ENCODE measurements at regions not wholly inside any gene's neighbourhood (a gene's known extent, or its start where the extent isn't known, plus 50 kb on each side); places are given as distances from the start of the nearest gene placed in this dataset.

- Histone ChIP-seq H3K36me3 (ENCODE audit: control insufficient read depth, insufficient read depth, low read length) (no peaks in the 10 kb centered on the region), H3K27me3 (ENCODE audit: control insufficient read depth, insufficient read depth, low read length) (no peaks in the 10 kb centered on the region), H3K4me3 (ENCODE audit: low read depth, low read length) (no peak overlapping the region)
- TF ChIP-seq CTCF (IDR thresholded peaks at IDR 0.05; ENCODE audit: insufficient read depth, low read depth, low read length), result no peak
- no peak for DNase-seq (ENCODE audit: low read depth)
- ChIA-PET POLR2A (no interaction called here), CTCF (no interaction called here)
These were observed 244.2 kb downstream of the AUH start for GRCh38 chr9:91117474-91117891.

DNA sequence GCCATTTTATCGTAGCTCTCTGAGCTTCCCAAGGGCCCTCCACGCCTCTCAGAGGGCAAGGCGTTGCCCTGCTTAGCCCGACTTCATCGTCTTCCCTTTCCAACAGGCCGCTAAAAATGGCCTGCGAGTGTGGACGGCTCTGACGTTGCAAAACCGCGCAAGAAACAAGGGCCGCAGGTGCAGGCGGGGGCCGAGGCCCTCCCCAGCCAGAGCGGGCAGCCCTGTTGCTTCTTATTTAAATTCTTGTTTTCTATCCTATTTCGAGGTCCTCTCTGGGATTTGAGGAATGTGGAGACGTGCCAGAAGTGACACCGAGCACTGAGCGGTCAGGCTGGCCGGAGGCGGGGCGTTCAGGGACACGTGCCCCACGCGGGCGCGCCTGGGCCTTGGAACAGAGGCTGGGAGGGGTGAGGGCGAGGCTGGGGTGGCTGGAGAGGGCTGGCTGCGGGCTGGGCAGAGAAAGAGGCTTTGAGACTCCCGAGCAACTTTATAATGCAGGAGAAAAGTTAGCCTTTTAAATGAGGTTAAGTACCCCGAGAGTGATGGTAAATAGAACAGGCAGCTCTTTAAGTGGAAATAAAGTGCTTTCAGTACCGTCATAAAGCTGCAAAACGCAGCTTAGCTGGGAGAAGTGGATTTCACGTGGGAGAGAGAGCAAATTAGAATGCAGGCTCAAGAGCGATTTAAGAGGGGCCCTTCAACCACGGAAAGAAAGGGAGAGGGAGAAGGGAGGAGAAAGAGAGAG, 243.6 kb downstream of the AUH start:
- Histone ChIP-seq H3K4me3 (ENCODE audit: low read depth, low read length) (no peak overlapping the region), H3K36me3 (ENCODE audit: control insufficient read depth, insufficient read depth, low read length) (no peaks in the 10 kb centered on the region), H3K27me3 (ENCODE audit: control insufficient read depth, insufficient read depth, low read length) (no peaks in the 10 kb centered on the region)
- CTCF ChIA-PET, result no interaction called here
- TF ChIP-seq CTCF (IDR thresholded peaks at IDR 0.05; ENCODE audit: insufficient read depth, low read depth, low read length), result no peak
- POLR2A ChIA-PET, result no interaction called here
- DNase-seq (ENCODE audit: low read depth), result peak; percentile 72

DNA sequence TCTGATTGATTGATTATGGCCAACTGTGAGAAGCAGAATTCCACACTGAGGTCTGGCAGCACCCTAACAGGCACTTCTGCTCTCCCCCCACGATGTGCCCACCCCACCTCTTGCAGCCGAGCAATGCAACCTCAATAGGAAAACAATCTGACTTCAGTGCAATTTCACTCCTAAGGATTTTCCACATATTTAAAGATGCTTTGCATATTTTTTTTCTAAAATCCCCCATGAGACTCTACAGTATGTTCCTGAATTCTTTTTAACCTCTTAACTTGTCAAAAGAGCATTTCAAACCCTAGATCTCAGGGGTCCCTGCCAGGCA, 243.1 kb downstream of the AUH start:
- H3K36me3 ChIP-seq (ENCODE audit: control insufficient read depth, insufficient read depth, low read length), result no peaks in the 10 kb centered on the region
- ChIA-PET CTCF (interaction anchor here (0.6 kb wide), 1 partner anchor 602 kb away, joined by 3 read pairs; no protein-coding TSS in a partner anchor), POLR2A (no interaction called here)
- no peak for TF ChIP-seq CTCF (IDR thresholded peaks at IDR 0.05; ENCODE audit: insufficient read depth, low read depth, low read length)
- no peaks in the 10 kb centered on the region for H3K27me3 ChIP-seq (ENCODE audit: control insufficient read depth, insufficient read depth, low read length)
- no peak overlapping the region for H3K4me3 ChIP-seq (ENCODE audit: low read depth, low read length)
- no peak for DNase-seq (ENCODE audit: low read depth)

GRCh38 chr9:91119142-91119541, 242.6 kb downstream of the AUH start:
- POLR2A ChIA-PET, result no interaction called here
- Histone ChIP-seq H3K36me3 (ENCODE audit: control insufficient read depth, insufficient read depth, low read length) (no peaks in the 10 kb centered on the region), H3K4me3 (ENCODE audit: low read depth, low read length) (no peak overlapping the region), H3K27me3 (ENCODE audit: control insufficient read depth, insufficient read depth, low read length) (no peaks in the 10 kb centered on the region)
- CTCF ChIA-PET, result interaction anchor here (0.6 kb wide), 1 partner anchor 602 kb away, joined by 3 read pairs; no protein-coding TSS in a partner anchor
- peak; percentile 74 for DNase-seq (ENCODE audit: low read depth)
- no peak for TF ChIP-seq CTCF (IDR thresholded peaks at IDR 0.05; ENCODE audit: insufficient read depth, low read depth, low read length)

DNA sequence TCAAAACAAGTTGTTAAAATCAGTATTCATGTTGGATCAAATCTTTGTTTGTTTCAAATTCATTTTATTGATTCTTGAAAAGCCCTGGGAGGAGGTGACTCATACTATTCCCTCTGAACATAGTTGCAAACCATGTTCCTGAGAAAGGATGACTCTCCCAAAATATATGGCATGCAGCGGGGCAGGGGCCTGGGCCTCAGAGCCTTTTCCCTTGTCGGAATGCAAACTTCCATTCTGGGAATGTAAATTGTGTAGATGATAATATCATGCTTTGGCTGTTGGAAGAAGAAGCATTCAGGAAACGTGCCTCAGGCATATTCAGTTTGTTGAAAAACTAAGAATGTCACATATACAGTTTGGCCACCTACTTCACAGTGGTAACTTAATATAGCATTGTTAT, 242.0 kb downstream of the AUH start:
- ChIA-PET POLR2A (no interaction called here), CTCF (no interaction called here)
- DNase-seq (ENCODE audit: low read depth), result no peak
- TF ChIP-seq CTCF (IDR thresholded peaks at IDR 0.05; ENCODE audit: insufficient read depth, low read depth, low read length), result no peak
- no peaks in the 10 kb centered on the region for H3K36me3 ChIP-seq (ENCODE audit: control insufficient read depth, insufficient read depth, low read length)
- H3K4me3 ChIP-seq (ENCODE audit: low read depth, low read length), result no peak overlapping the region
- H3K27me3 ChIP-seq (ENCODE audit: control insufficient read depth, insufficient read depth, low read length), result no peaks in the 10 kb centered on the region
